ENCODE measurements at regions not wholly inside any gene's neighbourhood (a gene's known extent, or its start where the extent isn't known, plus 50 kb on each side); places are given as distances from the start of the nearest gene placed in this dataset.

GRCh38 chr3:117485841-117486240 lies 776.3 kb downstream of the TUSC7 start:
- no peak for DNase-seq

- DNase-seq: no peak
These were observed 777.4 kb downstream of the TUSC7 start for GRCh38 chr3:117486719-117487716.

GRCh38 chr3:117488983-117489382 lies 779.4 kb downstream of the TUSC7 start:
- DNase-seq: no peak

GRCh38 chr3:117489663-117490079 lies 780.1 kb downstream of the TUSC7 start:
- DNase-seq: no peak

GRCh38 chr3:117490716-117491115 lies 781.1 kb downstream of the TUSC7 start:
- no peak for DNase-seq

GRCh38 chr3:117495620-117496019 lies 786.0 kb downstream of the TUSC7 start:
- DNase-seq: no peak

- no peak for DNase-seq
These were observed 789.8 kb downstream of the TUSC7 start for GRCh38 chr3:117499189-117499870.

- DNase-seq: no peak
These were observed 798.4 kb downstream of the TUSC7 start for GRCh38 chr3:117507958-117508357.

GRCh38 chr3:117509858-117510257 lies 800.3 kb downstream of the TUSC7 start:
- DNase-seq: no peak

GRCh38 chr3:117510396-117510795 lies 800.8 kb downstream of the TUSC7 start:
- DNase-seq: no peak

- DNase-seq: no peak
These were observed 803.4 kb downstream of the TUSC7 start for GRCh38 chr3:117512975-117513374.

GRCh38 chr3:117515309-117515708 lies 805.7 kb downstream of the TUSC7 start:
- DNase-seq: no peak

GRCh38 chr3:117518364-117518763 lies 808.8 kb downstream of the TUSC7 start:
- DNase-seq: no peak

- no peak for DNase-seq
These were observed 810.2 kb downstream of the TUSC7 start for GRCh38 chr3:117519776-117520175.

- no peak for DNase-seq
These were observed 811.0 kb downstream of the TUSC7 start for GRCh38 chr3:117520582-117520981.

- DNase-seq: no peak
These were observed 813.8 kb downstream of the TUSC7 start for GRCh38 chr3:117523418-117523817.

- no peak for DNase-seq
These were observed 815.3 kb downstream of the TUSC7 start for GRCh38 chr3:117524890-117525289.

- no peak for DNase-seq
These were observed 817.0 kb downstream of the TUSC7 start for GRCh38 chr3:117526470-117527079.

- DNase-seq: no peak
These were observed 817.8 kb downstream of the TUSC7 start for GRCh38 chr3:117527346-117527745.

- no peak for DNase-seq
These were observed 819.1 kb downstream of the TUSC7 start for GRCh38 chr3:117528688-117529087.

- DNase-seq: no peak
These were observed 821.6 kb downstream of the TUSC7 start for GRCh38 chr3:117531078-117531767.

GRCh38 chr3:117532268-117532667 lies 822.7 kb downstream of the TUSC7 start:
- DNase-seq: no peak

GRCh38 chr3:117534138-117534537 lies 824.6 kb downstream of the TUSC7 start:
- DNase-seq: no peak

Data from activated CD8-positive, alpha-beta memory T cell treated with anti-CD3 and anti-CD28 coated beads for 24 hours (primary cell).